GM12874 (cell line): ENCODE measurements at regions not wholly inside any gene's neighbourhood (a gene's known extent, or its start where the extent isn't known, plus 50 kb on each side); places are given as distances from the start of the nearest gene placed in this dataset.
A peak's percentile ranks its signal among the peaks of the same experiment; 100 is the strongest.

Experiments
- TF ChIP-seq, protein P1 (sequence below): IDR thresholded peaks from 2 replicates; pipeline ENCODE4 v1.5.1; 2011; ENCODE audit warnings: low read depth, mild to moderate bottlenecking, control low read depth, low read length, moderate library complexity; ENCODE audit not compliant: insufficient read depth

DNA sequence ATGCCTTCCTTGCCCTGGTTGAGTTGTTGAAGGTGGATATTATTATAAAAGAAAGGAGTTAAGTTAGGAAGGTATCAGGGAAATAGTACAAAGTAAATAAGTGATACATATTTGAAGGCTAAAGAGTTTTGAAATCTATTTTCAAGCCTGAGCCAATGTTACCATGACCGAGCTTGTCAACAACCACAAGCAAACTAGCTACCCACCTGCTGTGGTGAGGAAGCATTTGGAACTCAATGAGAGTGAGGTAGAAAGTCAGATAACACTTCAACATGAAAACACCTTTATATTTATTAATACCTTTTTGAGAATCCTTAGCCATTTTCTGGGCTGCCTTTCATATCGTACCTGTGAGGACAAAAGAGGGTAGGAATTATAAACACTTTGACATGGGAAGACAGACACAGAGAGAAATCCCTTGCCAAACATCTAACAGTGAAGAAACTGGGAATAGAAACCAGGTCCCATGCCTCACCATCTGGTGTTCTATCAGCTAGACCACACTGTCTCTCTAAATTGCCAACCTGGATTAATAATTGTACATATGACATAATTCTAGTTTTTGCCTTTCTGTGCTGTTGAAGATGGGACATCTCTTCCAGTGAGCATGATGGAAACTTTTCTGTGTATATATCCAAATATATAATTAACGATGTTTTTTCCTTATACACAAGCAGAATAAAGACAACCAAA, 606.4 kb upstream of the NR3C2 start:
- TF ChIP-seq, protein P1, sequence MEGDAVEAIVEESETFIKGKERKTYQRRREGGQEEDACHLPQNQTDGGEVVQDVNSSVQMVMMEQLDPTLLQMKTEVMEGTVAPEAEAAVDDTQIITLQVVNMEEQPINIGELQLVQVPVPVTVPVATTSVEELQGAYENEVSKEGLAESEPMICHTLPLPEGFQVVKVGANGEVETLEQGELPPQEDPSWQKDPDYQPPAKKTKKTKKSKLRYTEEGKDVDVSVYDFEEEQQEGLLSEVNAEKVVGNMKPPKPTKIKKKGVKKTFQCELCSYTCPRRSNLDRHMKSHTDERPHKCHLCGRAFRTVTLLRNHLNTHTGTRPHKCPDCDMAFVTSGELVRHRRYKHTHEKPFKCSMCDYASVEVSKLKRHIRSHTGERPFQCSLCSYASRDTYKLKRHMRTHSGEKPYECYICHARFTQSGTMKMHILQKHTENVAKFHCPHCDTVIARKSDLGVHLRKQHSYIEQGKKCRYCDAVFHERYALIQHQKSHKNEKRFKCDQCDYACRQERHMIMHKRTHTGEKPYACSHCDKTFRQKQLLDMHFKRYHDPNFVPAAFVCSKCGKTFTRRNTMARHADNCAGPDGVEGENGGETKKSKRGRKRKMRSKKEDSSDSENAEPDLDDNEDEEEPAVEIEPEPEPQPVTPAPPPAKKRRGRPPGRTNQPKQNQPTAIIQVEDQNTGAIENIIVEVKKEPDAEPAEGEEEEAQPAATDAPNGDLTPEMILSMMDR = no peak

GRCh38 chr4:149047368-149047767, 605.2 kb upstream of the NR3C2 start:
- TF ChIP-seq, protein P1 = no peak

DNA sequence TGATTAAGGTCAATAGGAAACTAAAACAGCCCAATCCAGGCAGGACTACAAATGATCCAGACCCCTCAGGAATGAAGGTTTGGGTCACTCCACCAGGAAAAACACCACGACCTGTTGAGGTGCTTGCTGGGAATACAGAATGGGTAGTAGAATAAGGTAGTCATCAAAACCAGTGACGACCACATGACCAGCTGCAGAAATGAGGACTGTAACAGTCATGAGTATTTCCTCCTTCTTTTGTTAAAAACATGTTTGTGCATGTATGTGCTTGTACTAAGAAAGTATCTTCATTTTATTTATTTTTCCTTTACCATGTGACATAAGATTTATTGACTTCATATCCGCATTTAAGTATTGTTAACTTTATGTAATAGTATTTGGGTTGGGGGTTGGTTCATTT, 603.5 kb upstream of the NR3C2 start:
- TF ChIP-seq, protein P1 = no peak

DNA sequence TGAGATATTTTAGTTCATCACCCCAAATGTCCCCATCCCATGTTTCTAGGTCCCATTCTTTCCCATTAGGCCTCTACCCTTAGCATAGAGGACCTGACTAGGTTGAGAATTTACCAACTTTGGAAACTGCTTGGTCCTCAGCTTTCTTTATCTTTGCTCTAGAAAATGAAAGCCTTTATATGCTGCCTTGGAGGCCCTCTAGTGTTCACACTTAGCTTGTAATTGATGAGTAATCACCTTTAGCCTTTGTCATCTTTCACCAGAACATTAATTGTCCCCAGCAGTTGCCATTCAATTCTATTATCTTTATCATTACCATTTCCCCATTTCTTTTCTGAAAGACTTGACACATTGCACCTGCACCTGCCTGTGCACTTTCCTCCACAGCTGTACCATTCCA, 589.2 kb upstream of the NR3C2 start:
- TF ChIP-seq, protein P1 = peak; percentile 28; the same call in 1 of the 2 replicates

DNA sequence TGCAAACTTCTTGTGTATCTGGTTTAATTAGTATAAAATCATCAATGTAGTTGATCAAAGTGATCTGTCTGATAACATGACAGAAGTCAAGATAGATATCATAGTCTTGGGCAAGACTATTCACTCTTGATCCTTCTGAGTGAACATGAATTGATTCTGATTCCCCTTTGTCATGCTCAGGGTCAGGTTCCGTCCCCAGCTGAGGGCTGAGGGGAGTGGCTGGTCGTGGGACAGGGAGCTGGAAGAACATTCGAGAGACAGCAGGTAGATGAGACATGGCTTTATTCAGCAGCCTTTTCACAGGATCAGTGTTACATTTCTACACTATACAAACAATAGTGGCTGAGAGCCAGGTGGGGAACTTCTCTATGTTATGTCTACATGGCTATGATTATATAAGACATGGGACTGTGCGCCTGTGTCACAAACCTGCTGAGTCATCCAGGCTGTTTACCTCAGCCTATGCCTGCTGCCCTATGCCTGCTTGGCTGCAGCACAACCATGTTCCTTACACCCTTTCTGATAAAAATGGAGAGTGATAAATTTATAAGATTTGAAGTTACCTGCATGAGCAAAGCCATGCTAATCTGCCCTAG, 586.9 kb upstream of the NR3C2 start:
- TF ChIP-seq, protein P1 = no peak

DNA sequence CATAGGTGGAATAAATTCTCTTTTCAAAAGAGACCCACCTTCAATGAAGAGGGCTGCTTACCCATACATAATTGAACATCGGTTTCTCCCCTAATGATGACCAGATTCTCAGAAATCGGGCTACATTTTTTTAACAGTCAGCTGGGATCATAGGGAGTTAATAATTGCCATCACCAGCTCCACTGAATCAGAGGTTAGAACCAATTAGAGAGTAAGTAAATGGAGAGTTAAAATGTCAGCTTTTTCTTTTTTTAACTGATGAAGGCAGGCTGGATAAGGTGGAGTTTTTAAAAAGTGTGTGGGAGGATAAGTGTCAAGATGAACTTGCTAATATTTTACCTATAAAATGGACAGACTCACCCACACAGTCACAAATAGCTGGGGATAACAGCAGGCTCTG, 584.5 kb upstream of the NR3C2 start:
- TF ChIP-seq, protein P1 = no peak

DNA sequence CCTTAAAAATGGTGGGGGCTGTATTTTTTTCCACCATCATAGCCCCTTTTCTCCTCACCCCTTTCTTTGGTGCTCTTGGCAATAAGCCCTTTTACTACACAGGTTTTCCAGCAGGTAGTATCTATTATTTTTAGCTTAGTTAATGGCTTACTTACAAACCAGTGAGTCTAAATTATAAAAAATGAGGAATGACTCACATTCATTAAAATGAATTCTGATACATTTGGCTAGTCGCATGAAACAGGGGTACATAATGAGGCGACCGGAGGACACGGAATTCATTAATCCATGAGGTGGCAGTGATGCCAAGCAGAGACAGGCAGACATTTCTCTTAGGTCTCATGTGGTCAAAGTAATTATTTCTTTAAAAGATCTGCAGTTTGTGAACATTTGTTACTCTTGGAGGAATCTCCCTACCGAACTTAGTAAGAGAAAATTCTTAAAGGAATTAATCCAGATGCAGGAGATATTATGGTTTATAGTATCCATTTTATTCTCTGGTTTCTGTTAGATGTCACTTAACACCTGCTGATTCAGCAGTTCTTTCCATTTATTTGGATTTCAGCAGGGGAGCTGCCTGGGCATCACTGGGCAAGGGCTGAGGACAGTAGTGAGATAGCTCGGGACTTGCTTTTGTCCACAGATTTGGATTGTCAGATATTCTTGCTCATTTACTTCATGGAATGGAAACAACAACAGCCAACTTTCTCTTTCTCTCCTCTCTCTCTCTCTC, 575.0 kb upstream of the NR3C2 start:
- TF ChIP-seq, protein P1 = no peak
